ENCODE measurements at regions not wholly inside any gene's neighbourhood (a gene's known extent, or its start where the extent isn't known, plus 50 kb on each side); places are given as distances from the start of the nearest gene placed in this dataset.

DNA sequence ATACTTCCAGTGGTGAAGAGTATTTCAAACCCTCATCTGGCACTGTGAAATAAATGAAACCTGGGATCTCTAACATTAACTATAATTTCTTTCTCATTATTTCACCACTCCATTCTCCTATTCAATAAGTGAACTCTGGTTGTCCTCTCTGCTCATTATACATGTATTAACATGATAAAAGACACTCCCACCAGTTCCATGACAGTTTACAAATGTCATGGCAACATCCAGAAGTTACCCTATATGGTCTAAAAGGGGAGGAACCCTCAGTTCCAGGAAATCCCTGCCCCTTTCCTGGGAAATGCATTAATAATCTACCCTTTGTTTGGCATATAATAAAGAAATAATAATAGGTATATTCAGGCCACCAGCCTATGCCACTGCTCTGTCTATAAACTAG lies 62.7 kb upstream of the BRINP3 start:
- Mint-ChIP-seq H3K36me3 (no peaks in the 10 kb centered on the region), H3K27me3 (no peaks in the 10 kb centered on the region)
- CTCF ChIA-PET = no interaction called here

DNA sequence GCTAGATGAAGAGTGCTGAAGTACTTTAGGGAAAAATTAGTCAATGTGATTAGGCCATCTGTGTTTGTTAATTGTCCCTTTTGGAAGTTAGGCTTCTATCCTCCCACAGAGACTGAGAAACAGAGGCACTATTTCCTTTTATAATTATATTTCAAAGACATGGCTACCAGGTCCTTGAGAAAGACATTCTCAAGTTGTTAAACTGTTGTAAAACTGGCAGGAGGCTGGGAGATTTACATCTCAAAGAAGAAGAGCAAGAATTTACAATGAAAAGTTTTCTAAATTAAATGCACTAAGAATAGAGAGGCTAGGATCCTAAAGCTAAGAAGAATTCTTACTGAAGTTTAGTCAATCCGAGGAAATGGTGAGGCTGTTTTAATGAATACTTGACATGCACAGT lies 74.0 kb upstream of the BRINP3 start:
- Mint-ChIP-seq H3K36me3 (no peaks in the 10 kb centered on the region), H3K27me3 (no peaks in the 10 kb centered on the region), H3K4me1 (no peaks in the 10 kb centered on the region), H3K9me3 (peaks cover 7 to 23% (median 11%) of the 10 kb centered on the region in 5 donors), H3K27ac (no peak overlapping the region), H3K4me3 (no peak overlapping the region)
- CTCF ChIA-PET = no interaction called here
- H3K27me3 ChIP-seq (ENCODE audit: insufficient read depth, low read length, poor library complexity, severe bottlenecking) = no peaks in the 10 kb centered on the region
- no peaks in the 10 kb centered on the region for H3K9me3 ChIP-seq (ENCODE audit: low read length)
- POLR2A ChIA-PET = no interaction called here
- no peaks in the 10 kb centered on the region for H3K4me1 ChIP-seq (ENCODE audit: insufficient read depth, low read length)
- no peaks in the 10 kb centered on the region for H3K36me3 ChIP-seq (ENCODE audit: insufficient read depth, low read length)
- H3K4me3 ChIP-seq (ENCODE audit: low read length) = no peak overlapping the region
- DNase-seq = no peak
- H3K27ac ChIP-seq (ENCODE audit: low read depth, low read length) = no peak overlapping the region

More for the DNA sequence above, 62.7 kb upstream of the BRINP3 start:
- POLR2A ChIA-PET = no interaction called here
- Histone ChIP-seq H3K4me1 (ENCODE audit: insufficient read depth, low read length) (no peaks in the 10 kb centered on the region), H3K27me3 (ENCODE audit: insufficient read depth, low read length, poor library complexity, severe bottlenecking) (no peaks in the 10 kb centered on the region), H3K9me3 (ENCODE audit: low read length) (no peaks in the 10 kb centered on the region), H3K4me3 (ENCODE audit: low read length) (no peak overlapping the region), H3K27ac (ENCODE audit: low read depth, low read length) (no peak overlapping the region), H3K36me3 (ENCODE audit: insufficient read depth, low read length) (no peaks in the 10 kb centered on the region)
- H3K4me1 Mint-ChIP-seq = no peaks in the 10 kb centered on the region
- no peak for DNase-seq
- H3K27ac Mint-ChIP-seq = no peak overlapping the region
- peaks cover 4 to 13% (median 6%) of the 10 kb centered on the region in 5 donors for H3K9me3 Mint-ChIP-seq
- no peak overlapping the region for H3K4me3 Mint-ChIP-seq

DNA sequence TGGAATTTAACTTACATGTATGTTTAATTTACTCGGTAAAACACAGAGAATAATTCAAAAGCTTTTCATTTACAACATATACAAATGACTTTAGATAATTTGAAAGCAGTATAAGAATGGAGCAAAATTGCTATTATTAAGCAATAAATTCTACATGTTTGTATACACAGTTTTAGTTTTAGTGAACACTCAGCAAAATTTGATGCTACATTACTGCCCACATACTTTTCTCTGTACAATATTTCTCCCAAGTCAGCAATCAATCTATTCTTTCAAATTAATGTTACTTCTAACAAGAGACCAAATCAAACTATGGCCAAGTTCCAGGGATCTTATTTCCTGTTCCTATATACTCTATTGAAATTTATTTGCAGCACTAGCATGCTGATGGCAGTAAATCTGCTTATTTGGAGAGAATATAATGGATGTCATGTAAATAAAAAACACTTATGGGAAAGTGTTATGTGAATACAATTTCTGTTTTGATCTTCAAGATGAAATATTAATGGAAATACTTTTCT lies 82.6 kb upstream of the BRINP3 start:
- H3K27ac Mint-ChIP-seq = no peak overlapping the region
- Histone ChIP-seq H3K9me3 (ENCODE audit: low read length) (no peaks in the 10 kb centered on the region), H3K27ac (ENCODE audit: low read depth, low read length) (no peak overlapping the region), H3K36me3 (ENCODE audit: insufficient read depth, low read length) (no peaks in the 10 kb centered on the region), H3K4me1 (ENCODE audit: insufficient read depth, low read length) (no peaks in the 10 kb centered on the region), H3K27me3 (ENCODE audit: insufficient read depth, low read length, poor library complexity, severe bottlenecking) (no peaks in the 10 kb centered on the region), H3K4me3 (ENCODE audit: low read length) (no peak overlapping the region)
- ChIA-PET CTCF (no interaction called here), POLR2A (no interaction called here)
- no peaks in the 10 kb centered on the region for H3K27me3 Mint-ChIP-seq
- no peak overlapping the region for H3K4me3 Mint-ChIP-seq
- DNase-seq = no peak
- peaks cover 0 to 32% (median 6%) of the 10 kb centered on the region in 5 donors for H3K9me3 Mint-ChIP-seq
- no peaks in the 10 kb centered on the region for H3K36me3 Mint-ChIP-seq
- H3K4me1 Mint-ChIP-seq = no peaks in the 10 kb centered on the region

DNA sequence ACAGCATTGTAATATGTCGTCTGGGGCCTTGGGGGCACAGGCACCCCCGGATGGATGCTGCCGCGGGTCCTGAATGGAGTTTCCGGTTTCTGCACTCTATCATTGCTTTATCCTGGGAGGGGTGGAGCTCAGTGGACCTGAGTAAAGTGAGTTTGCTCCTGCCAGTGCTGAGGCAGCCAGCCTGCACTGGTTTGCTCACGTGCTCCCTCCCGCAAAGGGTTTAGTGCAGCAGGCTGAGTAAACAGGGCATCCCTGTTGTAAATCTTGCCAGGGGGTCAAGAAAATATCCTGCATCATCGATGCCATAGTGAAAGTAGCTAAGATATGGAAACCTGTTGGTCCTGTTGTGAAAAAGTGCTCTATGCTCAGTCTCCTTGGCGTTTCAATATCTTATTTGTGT lies 85.6 kb upstream of the BRINP3 start:
- H3K4me3 Mint-ChIP-seq = no peak overlapping the region
- Histone ChIP-seq H3K4me1 (ENCODE audit: insufficient read depth, low read length) (no peaks in the 10 kb centered on the region), H3K9me3 (ENCODE audit: low read length) (no peaks in the 10 kb centered on the region), H3K27me3 (ENCODE audit: insufficient read depth, low read length, poor library complexity, severe bottlenecking) (no peaks in the 10 kb centered on the region), H3K27ac (ENCODE audit: low read depth, low read length) (no peak overlapping the region), H3K36me3 (ENCODE audit: insufficient read depth, low read length) (no peaks in the 10 kb centered on the region), H3K4me3 (ENCODE audit: low read length) (no peak overlapping the region)
- no peaks in the 10 kb centered on the region for H3K4me1 Mint-ChIP-seq
- peaks cover 0 to 34% (median 2%) of the 10 kb centered on the region in 5 donors for H3K9me3 Mint-ChIP-seq
- H3K27ac Mint-ChIP-seq = no peak overlapping the region
- POLR2A ChIA-PET = no interaction called here
- no peaks in the 10 kb centered on the region for H3K36me3 Mint-ChIP-seq
- DNase-seq = no peak
- CTCF ChIA-PET = no interaction called here
- H3K27me3 Mint-ChIP-seq = no peaks in the 10 kb centered on the region

DNA sequence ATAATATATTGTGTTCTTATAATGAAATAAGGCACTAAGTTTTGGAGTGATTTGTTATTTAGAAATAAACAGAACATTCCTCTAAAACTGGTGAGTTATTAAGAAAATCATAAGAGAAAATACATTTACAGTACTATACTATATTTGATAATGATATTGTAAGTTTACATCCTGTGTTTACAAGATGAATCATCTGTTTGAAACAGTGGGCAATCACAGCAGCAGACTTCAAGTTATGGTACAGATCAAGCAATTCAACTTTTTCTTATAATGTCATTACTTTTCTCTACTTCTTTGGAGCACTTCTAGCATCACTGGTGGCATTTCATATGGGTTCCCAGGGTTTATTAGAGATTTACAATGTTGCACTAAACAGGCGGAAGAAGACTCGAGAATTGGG lies 86.5 kb upstream of the BRINP3 start:
- CTCF ChIA-PET = no interaction called here
- no peaks in the 10 kb centered on the region for H3K27me3 Mint-ChIP-seq

DNA sequence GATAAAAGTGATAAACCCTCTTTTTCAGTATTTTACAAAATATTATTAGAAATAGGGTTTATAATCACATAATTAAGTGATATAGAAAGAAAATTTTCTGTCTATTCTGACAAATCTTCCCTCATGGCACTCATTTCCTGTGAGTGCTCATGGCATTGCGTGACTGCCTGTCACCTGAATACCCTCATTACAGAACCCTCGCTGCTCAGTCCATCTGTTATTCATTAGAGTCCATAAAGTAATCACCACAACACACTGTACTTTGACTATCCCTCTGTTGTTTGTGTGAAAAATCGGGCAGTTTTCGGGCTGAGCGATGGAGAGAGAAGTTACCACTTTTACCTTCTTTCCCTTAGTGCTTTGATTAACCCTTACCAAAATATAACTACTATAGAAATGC lies 100.4 kb upstream of the BRINP3 start:
- H3K4me1 ChIP-seq (ENCODE audit: insufficient read depth, low read length) = no peaks in the 10 kb centered on the region
- H3K27ac Mint-ChIP-seq = no peak overlapping the region
- no peak overlapping the region for H3K4me3 Mint-ChIP-seq
- no peaks in the 10 kb centered on the region for H3K27me3 ChIP-seq (ENCODE audit: insufficient read depth, low read length, poor library complexity, severe bottlenecking)
- H3K9me3 Mint-ChIP-seq = peaks cover 2 to 32% (median 17%) of the 10 kb centered on the region in 5 donors
- no peak for DNase-seq
- H3K4me1 Mint-ChIP-seq = no peaks in the 10 kb centered on the region
- H3K27ac ChIP-seq (ENCODE audit: low read depth, low read length) = no peak overlapping the region
- ChIA-PET CTCF (no interaction called here), POLR2A (no interaction called here)
- H3K4me3 ChIP-seq (ENCODE audit: low read length) = no peak overlapping the region
- H3K36me3 Mint-ChIP-seq = no peaks in the 10 kb centered on the region
- no peaks in the 10 kb centered on the region for H3K36me3 ChIP-seq (ENCODE audit: insufficient read depth, low read length)
- no peaks in the 10 kb centered on the region for H3K9me3 ChIP-seq (ENCODE audit: low read length)
- no peaks in the 10 kb centered on the region for H3K27me3 Mint-ChIP-seq

More for the DNA sequence above, 86.5 kb upstream of the BRINP3 start:
- H3K36me3 Mint-ChIP-seq = no peaks in the 10 kb centered on the region
- Histone ChIP-seq H3K27me3 (ENCODE audit: insufficient read depth, low read length, poor library complexity, severe bottlenecking) (no peaks in the 10 kb centered on the region), H3K36me3 (ENCODE audit: insufficient read depth, low read length) (no peaks in the 10 kb centered on the region), H3K4me1 (ENCODE audit: insufficient read depth, low read length) (no peaks in the 10 kb centered on the region), H3K9me3 (ENCODE audit: low read length) (no peaks in the 10 kb centered on the region), H3K27ac (ENCODE audit: low read depth, low read length) (no peak overlapping the region), H3K4me3 (ENCODE audit: low read length) (no peak overlapping the region)
- POLR2A ChIA-PET = no interaction called here
- H3K4me3 Mint-ChIP-seq = no peak overlapping the region
- DNase-seq = no peak
- peaks cover 0 to 34% (median 2%) of the 10 kb centered on the region in 5 donors for H3K9me3 Mint-ChIP-seq
- no peaks in the 10 kb centered on the region for H3K4me1 Mint-ChIP-seq
- H3K27ac Mint-ChIP-seq = no peak overlapping the region

DNA sequence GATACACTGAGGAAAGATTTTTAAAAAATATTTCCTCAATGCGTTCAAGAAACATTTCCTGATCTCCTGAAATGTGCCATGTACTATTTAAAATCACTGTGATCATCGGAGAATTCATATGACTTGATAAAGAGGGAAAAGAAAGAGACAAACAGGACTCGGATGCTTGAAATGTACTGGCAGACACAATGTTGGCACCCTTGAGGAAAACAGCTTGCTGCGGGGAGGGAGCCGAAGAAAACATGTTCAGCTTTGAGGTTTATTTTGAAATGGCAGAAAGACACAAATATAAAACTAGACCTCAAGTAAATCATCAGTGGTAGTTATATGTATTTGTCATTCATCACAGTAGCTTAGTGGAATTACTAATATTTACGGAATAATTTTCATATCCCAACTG lies 100.9 kb upstream of the BRINP3 start:
- peaks cover 2 to 35% (median 18%) of the 10 kb centered on the region in 5 donors for H3K9me3 Mint-ChIP-seq
- no peak for DNase-seq
- Histone ChIP-seq H3K36me3 (ENCODE audit: insufficient read depth, low read length) (no peaks in the 10 kb centered on the region), H3K27me3 (ENCODE audit: insufficient read depth, low read length, poor library complexity, severe bottlenecking) (no peaks in the 10 kb centered on the region), H3K4me1 (ENCODE audit: insufficient read depth, low read length) (no peaks in the 10 kb centered on the region), H3K4me3 (ENCODE audit: low read length) (no peak overlapping the region), H3K27ac (ENCODE audit: low read depth, low read length) (no peak overlapping the region), H3K9me3 (ENCODE audit: low read length) (no peaks in the 10 kb centered on the region)
- CTCF ChIA-PET = no interaction called here
- no peak overlapping the region for H3K4me3 Mint-ChIP-seq
- POLR2A ChIA-PET = no interaction called here
- no peaks in the 10 kb centered on the region for H3K4me1 Mint-ChIP-seq
- H3K27ac Mint-ChIP-seq = no peak overlapping the region
- H3K36me3 Mint-ChIP-seq = no peaks in the 10 kb centered on the region
- no peaks in the 10 kb centered on the region for H3K27me3 Mint-ChIP-seq

DNA sequence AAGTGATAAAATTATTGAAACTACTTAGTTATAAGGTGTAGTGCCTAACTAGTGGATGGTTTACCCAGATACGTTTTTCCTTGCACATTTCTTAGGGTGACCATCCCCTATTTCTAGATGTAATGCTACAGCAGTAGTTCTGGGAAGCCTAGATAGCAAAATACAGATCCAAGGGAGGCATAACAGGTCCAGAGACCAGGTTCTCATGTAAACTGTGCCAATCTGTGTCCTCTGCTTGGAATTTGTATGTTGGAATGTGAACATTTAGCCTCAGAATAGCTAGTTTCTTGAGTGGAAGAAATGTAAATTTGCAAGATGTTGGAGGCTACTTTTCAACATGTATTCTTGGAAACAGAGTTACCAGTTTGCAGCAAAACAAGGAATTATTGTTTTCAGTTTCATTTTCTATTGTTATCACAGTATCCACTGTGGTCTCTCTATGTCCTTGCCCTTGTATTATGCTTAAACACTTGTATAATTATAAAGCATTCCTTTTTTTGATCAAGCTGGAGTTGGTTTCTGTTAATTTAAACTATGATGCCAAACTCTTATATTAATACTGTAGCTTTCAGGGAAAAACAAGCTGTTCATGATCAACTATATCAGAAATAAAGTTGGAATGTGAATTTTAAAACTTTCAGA lies 102.0 kb upstream of the BRINP3 start:
- Histone ChIP-seq H3K27me3 (ENCODE audit: insufficient read depth, low read length, poor library complexity, severe bottlenecking) (no peaks in the 10 kb centered on the region), H3K36me3 (ENCODE audit: insufficient read depth, low read length) (no peaks in the 10 kb centered on the region), H3K4me3 (ENCODE audit: low read length) (no peak overlapping the region), H3K9me3 (ENCODE audit: low read length) (no peaks in the 10 kb centered on the region), H3K27ac (ENCODE audit: low read depth, low read length) (no peak overlapping the region), H3K4me1 (ENCODE audit: insufficient read depth, low read length) (no peaks in the 10 kb centered on the region)
- Mint-ChIP-seq H3K27ac (no peak overlapping the region), H3K27me3 (no peaks in the 10 kb centered on the region), H3K4me1 (no peaks in the 10 kb centered on the region), H3K36me3 (no peaks in the 10 kb centered on the region), H3K9me3 (peaks cover 0 to 37% (median 21%) of the 10 kb centered on the region in 5 donors), H3K4me3 (no peak overlapping the region)
- ChIA-PET POLR2A (no interaction called here), CTCF (no interaction called here)
- no peak for DNase-seq
